ENCODE measurements at regions not wholly inside any gene's neighbourhood (a gene's known extent, or its start where the extent isn't known, plus 50 kb on each side); places are given as distances from the start of the nearest gene placed in this dataset.
"Not testable (repeated sequence)": the region's sequence is repeated elsewhere in the genome, so short reads cannot be mapped to it uniquely, and the experiment has no call there.

DNA sequence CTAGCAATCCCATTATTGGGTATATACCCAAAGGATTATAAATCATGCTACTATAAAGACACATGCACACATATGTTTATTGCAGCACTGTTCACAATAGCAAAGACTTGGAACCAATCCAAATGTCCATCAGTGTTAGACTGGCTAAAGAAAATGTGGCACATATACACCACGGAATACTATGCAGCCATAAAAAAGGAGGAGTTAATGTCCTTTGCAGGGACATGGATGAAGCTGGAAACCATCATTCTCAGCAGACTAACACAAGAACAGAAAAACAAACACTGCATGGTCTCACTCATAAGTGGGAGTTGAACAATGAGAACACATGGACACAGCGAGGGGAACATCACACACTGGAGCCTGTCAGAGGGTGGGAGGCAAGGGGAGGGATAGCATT, 113.4 kb upstream of the HEY2 start:
- not testable (repeated sequence) for TF ChIP-seq POLR2A (IDR thresholded peaks at IDR 0.05; ENCODE audit: low read length); GATA1 (IDR thresholded peaks at IDR 0.05; ENCODE audit: low read depth, low read length)
